ENCODE measurements at regions not wholly inside any gene's neighbourhood (a gene's known extent, or its start where the extent isn't known, plus 50 kb on each side); places are given as distances from the start of the nearest gene placed in this dataset.

DNA sequence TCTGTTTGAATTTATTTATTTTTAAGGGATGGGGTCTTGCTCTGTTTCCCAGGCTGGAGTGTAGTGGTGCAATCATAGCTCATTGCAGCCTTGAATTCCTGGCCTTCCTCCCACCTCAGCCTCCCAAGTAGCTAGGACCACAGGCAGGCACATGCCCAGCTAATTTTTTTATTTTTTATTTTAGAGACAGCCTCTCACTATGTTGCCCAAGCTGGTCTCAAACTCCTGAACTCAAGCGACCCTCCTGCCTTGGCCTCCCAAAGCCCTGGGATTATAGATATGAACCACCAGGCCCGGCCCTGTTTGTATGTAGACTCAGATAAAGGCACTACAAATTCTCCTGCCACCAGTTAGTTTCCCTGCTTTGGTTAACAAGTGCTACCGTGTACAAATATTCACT lies 142.9 kb upstream of the SOX4 start:
- no peak for DNase-seq
- intact Hi-C loops (cut with DNase I): no loop called here

DNA sequence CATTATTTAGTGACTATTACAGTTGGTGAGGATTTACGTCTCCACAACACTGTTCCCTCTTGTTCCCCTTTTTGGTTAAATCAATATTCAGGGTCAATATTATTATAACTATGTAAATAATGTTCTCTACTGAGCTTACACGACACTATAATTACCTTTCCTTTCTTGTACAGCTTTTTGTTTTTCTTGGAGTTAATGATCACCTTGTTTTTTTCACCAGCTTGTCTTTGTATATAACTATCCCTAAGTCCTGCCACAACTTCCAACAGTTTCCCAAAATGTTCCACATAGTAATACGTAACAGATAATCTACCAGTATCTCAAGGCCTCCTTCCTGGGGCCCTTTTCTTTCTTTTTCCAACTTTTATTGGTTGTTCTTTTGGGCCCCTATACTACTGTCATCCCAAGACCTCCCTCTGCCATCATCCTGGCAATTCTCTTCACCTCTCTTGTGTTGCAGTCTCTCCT lies 142.0 kb upstream of the SOX4 start:
- intact Hi-C loops (cut with DNase I): no loop called here
- no peak for DNase-seq

DNA sequence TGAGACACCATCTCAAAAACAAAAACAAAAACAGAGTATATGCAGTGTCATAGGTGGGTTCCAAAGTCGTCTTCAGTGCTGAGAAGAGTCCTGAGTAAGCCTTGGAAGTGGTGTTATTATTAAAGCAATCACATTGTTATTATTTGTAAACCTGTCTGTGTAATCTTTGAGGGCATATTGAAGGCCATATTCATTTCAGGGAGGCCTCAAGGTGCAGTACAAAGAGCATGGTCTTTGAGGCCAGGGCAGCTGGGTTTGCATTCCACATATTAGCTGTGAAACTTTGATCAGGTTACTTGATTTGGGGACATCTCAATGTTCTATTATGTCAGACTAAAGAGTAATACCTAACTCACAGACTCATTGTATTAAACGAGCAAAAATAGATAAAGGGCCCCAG lies 139.3 kb upstream of the SOX4 start:
- no peak for DNase-seq
- intact Hi-C loops (cut with DNase I): no loop called here

DNA sequence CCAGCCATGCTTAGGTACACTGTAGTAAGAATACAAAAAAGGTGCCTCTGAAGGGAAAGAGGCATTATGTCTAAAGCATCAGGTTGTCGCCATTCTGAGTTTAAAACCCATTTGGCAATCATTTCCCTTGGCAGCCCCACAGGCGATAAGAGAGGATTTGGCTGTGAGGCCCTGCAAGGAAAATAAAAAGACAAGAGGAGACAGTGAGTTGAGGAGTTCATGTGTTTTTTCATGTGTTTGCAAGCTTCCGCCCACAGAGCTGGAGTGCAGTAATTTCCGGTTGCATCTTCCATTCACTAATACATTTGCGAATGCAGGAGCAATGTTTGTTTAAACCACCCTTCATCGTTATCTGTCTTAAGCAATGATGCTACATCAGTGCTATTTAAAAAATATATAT lies 138.5 kb upstream of the SOX4 start:
- no peak for DNase-seq
- intact Hi-C loops (cut with DNase I): no loop called here

DNA sequence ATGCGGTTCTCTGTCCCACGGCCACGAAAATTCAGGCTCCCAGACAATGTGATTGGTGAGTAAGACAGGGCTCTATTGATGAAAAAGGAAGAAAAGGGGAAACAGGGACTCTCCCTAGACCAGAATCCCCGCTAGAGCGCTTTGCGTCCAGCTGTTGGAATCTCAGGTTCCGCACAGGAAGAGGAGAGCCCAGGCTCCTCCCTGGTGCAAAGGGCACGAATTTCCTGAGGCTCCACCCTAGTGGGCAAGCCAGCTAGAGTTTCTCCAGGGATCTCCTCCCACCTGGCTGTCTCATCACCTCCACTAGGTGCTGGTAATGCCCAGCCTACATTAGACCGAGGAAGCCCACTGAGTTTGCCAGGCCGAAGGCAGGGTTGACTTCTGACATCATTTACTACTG lies 135.9 kb upstream of the SOX4 start:
- DNase-seq: no peak
- intact Hi-C loops (cut with DNase I): no loop called here

DNA sequence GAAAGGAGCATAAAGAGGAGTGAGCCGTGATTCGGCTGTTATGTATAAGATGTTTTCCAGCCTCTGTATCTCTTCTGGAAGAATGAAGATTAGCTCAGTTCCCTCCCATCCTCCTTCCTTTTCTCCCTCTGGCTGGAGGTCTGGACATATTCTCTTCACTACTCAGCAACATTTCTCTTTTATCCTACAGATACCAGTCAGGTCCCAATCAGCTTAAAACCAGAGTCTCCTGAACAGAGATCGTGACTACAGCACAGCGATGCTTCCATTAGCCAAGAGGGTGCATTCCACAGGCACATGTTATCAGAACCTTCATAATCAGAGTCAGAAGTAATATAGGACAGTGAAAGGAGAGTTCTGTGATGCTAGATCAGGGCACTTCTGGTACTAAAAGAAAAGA lies 133.9 kb upstream of the SOX4 start:
- DNase-seq: no peak
- intact Hi-C loops (cut with DNase I): no loop called here

DNA sequence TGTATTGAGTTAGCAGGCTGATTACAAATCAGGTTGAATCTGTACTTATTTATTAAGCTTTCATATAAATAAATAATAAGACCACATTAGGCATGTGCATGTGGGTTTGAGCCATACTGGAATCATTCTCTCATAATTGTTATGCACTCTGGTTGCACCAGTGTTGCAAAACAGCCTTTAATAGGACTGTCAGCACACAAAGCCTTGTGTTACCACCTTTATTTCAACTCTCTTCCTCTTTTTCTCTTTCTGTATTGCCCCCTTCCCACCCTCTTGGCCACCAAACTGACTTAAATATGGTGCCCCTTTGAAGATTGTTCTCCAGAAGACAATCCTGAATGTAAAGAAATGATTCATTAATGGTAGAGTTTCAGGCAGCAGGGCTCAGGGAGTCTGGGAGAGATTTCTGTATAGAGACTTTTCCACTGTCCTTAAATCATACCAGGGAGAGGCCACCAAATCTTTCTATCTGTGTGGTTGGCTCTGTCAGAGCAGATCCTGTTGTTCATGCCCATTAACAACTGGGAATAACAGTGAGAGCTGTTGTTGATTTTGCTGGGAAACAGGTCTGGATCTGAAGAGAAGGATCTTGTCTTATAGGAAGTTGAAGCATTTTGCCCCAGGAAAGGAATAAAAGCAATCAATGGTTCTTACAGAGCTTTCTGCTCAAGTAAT lies 131.6 kb upstream of the SOX4 start:
- no peak for DNase-seq
- intact Hi-C loops (cut with DNase I): no loop called here

DNA sequence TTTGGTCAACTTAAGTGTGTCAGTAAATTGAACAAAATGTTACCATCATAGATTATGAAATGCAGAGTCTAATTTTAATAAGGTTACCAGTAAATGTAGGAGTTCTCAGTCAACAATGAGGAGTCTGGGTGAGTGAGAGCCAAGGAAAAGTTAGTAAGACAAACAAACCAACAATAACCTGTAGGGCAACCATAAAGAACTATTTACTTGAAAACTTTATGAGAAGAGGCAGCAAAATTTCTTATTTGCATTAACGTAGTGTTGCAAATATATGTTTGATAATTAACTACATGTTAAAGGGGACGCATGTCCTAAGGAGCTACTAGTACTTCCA lies 131.1 kb upstream of the SOX4 start:
- no peak for DNase-seq
- intact Hi-C loops (cut with DNase I): no loop called here

DNA sequence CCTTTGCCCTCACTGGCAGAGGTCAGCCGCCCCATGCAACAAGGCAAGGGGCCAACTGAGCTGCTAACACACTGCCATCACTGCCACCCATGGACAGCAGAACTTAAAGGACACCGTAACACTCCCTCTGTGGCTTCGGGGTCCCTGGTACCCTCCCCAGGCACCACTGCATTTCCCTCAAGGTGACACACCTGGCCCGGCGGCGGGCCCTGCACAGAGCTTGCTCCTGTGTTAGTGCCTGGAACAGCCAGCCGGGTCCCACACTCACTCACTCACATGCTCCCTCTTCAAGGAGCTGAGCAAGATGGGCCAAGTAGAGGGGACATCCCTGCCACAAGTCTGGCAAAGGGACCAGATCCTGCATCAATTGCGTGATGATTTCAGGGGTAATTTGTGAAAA lies 126.5 kb upstream of the SOX4 start:
- DNase-seq: no peak
- intact Hi-C loops (cut with DNase I): no loop called here

DNA sequence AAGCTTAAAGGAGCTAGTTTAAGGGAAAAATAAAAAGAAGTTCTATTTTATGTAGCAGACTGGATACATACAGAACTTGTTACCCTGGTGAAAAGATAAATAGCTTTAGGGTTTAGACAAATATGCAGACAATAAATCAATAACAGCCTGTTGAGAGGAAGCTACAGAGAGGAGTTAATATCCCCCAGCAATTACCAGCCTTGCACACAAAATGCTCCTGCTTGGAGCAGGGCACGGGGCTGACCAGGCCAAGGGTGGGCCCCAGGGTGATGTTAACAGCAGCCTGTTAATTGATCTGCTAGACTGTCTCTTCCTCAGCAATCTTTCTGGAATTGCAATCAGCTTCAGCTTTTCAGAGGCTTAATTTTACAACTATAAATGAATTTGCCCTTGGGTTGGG lies 125.1 kb upstream of the SOX4 start:
- no peak for DNase-seq
- intact Hi-C loops (cut with DNase I): no loop called here

DNA sequence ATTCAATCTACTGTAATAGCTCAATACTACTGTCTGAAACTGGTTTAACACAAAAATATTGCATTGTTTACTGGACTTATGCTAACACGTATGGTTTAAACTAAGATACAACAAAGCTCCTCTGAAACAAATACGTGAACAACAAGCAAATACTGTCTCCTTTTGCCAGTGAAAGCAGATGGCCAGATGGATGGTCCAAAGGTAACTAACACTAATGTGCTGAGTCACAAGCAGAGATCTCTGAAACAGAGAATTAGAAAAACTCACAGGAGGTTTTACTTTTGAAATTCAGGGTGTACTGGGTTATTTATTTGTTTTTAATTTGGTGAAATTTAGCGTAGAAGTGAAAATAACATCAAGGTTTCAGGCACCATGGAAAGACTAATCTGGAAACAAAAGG lies 124.3 kb upstream of the SOX4 start:
- DNase-seq: no peak
- intact Hi-C loops (cut with DNase I): no loop called here

DNA sequence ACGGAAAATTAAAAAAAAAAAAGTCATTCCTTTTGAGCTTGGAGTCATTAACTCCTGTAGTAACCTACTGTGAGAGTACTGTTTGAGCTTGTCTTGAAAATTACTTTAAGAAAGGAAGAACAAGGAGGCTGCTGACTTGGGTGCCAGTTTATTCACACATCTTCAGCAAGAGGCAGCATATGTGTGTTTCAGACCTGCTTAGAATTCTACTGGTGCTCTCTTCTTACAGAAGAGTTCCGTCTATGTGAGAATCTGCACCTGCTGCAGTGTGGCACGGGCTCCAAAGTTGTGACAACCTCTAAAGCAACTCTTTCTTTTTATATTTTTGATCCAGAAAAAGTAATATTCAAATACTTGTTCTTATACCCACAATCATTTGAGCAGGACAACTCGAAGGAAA lies 117.4 kb upstream of the SOX4 start:
- intact Hi-C loops (cut with DNase I): no loop called here
- DNase-seq: no peak

DNA sequence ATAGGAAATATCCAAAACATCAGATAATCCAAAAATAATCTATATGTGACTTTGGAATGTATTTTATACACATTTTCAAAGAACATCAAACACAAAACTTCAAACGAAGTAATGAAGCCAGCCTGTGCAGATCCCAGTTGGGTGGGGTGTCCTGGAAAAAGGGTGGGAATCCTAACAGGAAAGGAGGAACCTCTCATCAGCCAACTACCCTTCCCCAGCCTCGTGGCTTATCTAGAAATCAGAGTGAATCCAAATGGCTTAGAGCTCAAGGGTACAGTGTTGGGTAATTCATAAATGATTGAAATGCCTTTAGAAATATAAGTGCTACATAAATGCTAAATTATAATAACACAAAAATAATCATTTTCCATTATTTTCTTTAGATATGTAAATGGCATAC lies 115.1 kb upstream of the SOX4 start:
- no peak for DNase-seq
- intact Hi-C loops (cut with DNase I): no loop called here

DNA sequence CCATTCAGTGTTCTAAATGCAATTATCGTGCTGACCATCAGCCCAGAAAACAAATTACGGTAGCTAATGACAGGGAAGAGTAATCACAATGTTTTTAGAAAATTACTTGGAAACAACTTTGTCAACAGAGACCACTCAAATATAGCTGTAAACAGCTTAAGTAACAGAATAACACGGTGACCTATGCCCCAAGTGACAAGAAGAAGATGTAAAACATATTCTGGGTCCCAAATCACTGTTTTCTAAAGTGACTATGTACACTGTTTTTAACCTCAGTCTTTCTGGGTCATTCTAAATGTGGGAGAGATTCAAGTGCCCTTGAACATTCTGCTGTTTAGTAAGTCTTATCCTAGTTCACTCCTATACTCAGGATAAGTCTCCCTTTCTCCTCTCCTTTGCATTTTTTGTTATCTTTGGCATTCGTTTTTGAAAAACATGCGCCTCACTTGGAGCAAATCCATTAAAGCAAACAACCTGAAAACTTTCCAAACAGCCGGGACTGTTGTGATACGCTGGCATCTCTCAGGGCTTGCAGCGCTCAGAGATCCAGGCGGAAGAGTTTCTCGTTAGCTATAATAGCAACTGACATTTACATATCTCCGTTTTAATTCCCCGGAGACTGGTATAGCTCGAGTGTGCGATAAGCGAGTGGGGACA lies 114.5 kb upstream of the SOX4 start:
- intact Hi-C loops (cut with DNase I): no loop called here
- DNase-seq: no peak

DNA sequence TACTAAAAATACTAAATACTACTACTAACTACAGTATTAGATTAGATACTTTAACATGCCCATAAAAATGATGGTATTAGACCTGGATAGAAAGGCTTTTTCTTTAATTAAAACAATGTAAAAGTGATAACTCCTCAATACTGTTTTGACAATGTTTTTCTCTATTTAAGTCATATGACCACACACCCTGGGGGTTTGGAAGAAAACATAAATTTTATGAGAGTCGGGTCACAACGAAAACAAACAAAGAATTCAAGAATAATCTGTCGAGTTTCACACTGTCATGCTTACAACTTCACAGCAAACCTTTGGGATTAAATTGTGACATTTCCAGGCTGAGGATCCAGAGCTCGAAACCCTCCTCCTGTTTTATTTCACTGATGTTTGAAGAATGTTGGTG lies 107.4 kb upstream of the SOX4 start:
- DNase-seq: no peak
- intact Hi-C loops (cut with DNase I): no loop called here

DNA sequence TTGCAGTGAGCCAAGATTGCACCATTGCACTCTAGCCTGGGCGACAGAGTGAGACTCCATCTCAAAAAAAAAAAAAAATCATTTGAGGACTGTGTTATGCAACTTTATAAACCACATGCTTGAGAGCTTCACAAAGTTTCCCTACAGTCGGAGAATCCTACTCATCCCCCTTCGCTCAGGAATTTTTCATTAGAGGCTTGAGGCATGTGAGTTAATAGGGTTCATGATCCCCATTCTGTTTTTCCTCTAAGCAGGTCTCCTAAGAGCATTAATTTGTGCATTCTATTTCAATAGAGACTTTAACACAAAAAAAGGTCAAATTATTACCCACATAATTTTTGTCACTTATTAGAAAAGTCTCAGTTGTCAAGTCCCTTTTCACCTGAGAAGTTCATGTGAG lies 103.7 kb upstream of the SOX4 start:
- no peak for DNase-seq
- intact Hi-C loops (cut with DNase I): no loop called here

DNA sequence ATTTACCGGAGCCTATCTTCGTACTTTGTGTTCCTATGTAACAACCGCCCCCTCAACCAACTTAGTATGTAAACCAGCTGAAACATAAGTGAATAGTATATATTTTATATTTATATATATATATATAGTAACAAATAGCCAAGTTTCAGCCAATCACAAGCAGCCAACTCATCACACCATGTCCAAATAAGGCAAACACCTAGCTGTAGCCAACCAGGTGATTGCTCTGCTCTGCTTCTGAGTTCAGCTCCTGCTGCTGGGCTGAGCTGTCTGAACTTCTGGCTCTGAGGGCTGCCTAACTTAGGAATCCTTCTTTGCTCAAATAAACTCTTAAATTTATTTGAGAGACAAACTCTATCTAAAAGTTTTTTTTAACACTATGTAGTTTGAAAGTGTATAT lies 101.6 kb upstream of the SOX4 start:
- DNase-seq: no peak
- intact Hi-C loops (cut with DNase I): no loop called here

DNA sequence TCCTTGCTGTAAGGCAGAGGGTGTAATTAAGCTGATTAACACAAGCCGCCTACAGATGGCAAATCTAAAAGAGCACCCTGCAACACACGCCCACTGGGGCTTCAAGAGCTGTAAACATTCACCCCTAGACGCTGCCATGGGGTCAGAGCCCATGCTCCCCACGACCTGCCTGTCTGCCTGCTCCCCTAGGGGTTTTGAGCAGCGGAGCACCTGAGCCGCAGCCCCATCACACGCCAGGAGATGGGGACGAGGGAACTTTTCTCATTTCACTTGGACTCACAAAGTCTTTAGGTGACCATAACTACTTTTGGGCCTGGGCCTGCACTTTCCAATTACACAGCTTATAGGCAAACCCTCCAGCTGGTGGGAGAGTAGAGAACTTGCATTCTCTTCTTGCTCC lies 99.0 kb upstream of the SOX4 start:
- intact Hi-C loops (cut with DNase I): no loop called here

DNA sequence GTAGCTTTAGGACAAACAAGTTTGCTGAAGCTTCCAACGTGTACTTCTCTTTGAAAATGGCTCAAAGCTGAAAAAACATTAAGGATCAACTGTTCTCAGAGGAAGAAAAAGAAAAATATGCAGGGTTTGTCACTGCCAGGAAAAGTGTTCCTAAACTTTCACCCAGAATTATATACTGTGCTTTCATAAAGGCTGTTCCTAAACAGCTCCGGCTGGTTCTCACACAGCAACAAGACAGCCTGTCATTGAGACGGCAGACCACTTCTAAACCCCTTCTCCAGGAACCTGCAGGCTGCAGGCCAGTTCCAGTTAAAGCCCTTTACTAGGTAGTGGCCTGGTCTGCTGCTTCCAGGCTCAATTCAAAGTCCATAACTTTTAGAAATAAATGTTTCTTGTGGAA lies 97.4 kb upstream of the SOX4 start:
- DNase-seq: no peak
- intact Hi-C loops (cut with DNase I): no loop called here

More for the DNA sequence above, 99.0 kb upstream of the SOX4 start:
- no peak for DNase-seq

DNA sequence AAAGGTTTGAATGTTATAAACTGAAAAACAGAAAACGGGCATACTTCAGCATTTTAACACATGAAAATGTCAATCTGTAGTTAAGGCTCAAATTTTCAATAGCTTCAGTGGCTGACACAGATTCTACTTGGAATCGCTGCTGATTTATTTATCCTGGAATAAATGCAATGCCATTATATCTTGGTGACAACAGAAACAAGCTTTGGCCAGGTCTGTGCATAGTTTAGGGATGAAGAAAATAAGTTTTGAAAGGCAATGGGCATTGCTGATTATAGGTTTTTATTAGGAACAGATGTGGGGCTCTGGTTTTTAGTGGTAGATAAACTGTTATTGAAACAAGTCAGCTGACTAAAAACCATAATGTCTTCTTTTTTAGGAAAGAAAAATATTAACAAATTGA lies 96.8 kb upstream of the SOX4 start:
- intact Hi-C loops (cut with DNase I): no loop called here
- no peak for DNase-seq

DNA sequence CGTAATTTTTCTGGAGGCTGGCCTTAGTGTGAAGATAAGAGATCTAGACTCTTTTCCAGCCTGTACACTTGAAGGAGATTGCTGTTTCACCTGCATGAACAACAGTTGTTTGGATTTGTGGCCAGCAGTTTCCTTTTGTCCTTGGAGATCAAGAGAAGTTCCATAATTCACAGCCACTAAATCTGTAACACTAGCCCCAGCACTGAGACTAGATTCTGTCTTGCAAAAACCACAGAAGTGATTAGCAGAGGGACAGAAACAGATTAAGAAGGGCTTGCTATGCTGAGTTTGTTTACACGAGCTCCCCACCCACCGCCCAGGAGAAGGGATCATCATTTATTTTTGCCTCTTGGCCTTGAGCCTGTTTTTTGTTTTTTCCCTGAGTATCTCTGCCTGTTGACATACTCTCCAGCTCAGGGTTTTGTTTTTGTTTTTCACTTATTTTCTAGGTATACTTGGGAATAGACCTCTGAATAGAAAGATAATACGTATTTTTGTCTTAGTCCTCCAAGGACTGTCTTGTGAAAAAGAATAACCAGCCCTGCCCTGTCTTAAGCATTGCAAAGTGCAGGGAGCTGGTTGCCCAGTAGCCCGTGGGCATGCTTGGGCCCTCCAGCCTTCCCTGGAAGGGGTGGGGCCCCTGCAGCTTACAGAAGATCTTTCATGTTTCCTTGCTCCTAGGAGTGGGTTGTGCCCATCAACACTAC lies 93.1 kb upstream of the SOX4 start:
- DNase-seq: no peak
- intact Hi-C loops (cut with DNase I): no loop called here

All from head of caudate nucleus (tissue), 42 donors.